Right forelimb (tissue), 1 donor: ENCODE measurements at regions not wholly inside any gene's neighbourhood (a gene's known extent, or its start where the extent isn't known, plus 50 kb on each side); places are given as distances from the start of the nearest gene placed in this dataset.
"Not testable (repeated sequence)": the region's sequence is repeated elsewhere in the genome, so short reads cannot be mapped to it uniquely, and the experiment has no call there.

Experiments
- DNase-seq: peaks from one replicate; pipeline ENCODE4 v3.0.0-alpha.2; 2018

DNA sequence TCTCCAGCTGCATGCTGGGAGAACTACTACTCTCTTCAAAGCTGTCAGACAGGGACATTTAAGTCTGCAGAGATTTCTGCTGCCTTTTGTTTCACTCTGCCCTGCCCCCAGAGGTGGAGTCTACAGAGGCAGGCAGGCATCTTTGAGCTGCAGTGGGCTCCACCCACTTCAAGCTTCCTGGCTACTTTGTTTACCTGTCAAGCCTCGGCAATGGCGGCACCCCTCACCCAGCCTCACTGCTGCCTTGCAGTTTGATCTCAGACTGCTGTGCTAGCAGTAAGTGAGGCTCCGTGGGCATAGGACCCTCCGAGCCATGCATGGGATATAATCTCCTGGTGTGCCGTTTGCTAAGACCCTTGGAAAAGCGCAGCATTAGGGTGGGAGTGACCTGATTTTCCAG lies 61.7 kb downstream of the DMRTA1 start:
- not testable (repeated sequence) for DNase-seq

DNA sequence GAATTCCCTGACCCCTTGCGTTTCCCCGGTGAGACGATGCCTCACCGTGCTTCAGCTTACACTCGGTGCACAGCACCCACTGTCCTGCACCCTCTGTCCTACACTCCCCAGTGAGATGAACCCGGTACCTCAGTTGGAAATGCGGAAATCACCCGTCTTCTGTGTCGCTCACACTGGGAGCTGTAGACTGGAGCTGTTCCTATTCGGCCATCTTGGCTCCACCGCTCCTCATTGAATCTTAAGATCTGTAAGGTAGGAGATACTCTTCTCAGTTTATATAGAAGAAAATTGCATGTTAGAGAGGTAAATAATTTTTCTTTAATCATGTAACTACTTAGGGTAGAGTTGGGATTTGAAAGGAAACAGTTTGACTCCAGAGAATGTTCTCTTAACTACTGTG lies 62.2 kb downstream of the DMRTA1 start:
- DNase-seq, result no peak

DNA sequence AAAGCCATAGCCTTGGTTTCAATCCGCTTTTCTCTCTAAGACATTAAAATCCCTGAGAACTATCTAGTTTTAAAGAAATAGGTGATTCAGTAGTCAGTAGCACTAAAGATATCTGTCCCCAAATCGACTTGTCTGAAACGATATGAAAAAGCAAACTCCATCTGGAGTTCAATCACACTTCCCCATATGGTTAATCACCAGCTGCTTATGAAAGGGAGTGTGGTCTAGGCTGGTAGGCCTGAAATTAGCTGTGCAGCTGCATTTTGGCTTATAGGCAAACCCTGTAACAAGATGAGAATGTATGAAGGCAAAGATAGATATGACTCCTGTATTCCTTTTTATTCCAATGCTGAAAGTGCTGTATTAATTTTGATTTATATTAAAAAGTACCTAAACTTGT lies 65.9 kb downstream of the DMRTA1 start:
- DNase-seq, result no peak

DNA sequence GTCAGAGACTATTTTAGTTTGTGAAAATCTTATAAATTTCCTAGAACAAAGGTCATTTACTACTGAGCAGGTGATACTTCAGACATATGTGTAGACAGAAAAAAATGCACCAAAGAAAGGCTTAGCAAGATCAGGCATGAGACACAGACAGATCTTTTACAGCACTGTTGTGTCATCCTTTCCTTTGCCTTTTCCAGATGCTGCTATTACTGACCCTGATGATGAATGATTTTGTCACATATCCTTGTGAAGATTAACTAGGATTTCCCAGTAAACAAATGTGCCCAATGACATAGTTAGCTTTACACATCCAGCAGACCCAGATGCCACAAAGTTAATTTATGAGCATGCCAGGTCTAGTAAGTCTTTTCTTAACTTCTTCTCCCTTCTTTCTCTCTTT lies 68.2 kb downstream of the DMRTA1 start:
- no peak for DNase-seq

DNA sequence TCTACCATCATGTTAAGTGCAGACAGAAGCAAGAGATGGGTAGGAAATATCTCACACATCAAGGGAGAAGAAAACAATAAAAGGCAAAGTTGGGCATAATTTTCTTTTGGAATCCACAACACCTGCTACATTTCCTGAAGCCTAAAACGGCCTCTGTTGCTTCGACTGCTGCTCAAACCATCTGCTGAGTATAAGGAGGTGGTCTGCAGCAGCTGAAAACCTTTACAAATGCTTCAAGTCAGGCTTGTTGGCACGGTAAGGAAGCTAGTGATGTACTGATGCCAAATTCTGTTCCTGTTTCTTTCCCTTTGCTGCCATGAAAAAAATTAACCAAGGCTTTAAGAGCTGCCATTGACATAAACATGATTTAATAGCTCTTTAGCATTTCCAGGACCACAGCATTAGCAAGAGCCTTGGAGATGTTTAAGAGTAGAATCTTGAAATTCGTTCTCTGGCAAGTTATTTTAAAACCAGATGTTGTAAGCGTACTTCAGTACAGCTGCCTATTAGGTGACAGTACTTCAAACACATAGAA lies 75.6 kb downstream of the DMRTA1 start:
- no peak for DNase-seq

DNA sequence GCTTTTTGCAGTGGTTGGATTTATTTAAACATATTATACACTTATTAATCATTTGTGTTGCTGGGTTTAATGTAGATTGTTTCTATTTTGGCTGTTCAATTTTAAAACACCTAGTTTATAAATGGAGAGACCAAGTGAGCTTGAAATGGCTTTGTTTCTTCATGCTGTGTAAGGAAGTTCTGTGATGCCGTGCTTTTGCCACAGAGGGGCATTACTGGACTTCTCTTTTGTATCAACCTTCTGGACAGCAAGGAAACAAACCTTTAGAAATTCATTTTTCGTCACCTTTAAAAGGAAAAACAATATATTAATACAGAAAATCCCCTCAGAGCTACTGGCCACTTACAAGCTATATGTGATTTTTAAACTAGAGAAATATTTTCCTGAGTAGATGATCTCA lies 81.9 kb downstream of the DMRTA1 start:
- DNase-seq, result no peak

DNA sequence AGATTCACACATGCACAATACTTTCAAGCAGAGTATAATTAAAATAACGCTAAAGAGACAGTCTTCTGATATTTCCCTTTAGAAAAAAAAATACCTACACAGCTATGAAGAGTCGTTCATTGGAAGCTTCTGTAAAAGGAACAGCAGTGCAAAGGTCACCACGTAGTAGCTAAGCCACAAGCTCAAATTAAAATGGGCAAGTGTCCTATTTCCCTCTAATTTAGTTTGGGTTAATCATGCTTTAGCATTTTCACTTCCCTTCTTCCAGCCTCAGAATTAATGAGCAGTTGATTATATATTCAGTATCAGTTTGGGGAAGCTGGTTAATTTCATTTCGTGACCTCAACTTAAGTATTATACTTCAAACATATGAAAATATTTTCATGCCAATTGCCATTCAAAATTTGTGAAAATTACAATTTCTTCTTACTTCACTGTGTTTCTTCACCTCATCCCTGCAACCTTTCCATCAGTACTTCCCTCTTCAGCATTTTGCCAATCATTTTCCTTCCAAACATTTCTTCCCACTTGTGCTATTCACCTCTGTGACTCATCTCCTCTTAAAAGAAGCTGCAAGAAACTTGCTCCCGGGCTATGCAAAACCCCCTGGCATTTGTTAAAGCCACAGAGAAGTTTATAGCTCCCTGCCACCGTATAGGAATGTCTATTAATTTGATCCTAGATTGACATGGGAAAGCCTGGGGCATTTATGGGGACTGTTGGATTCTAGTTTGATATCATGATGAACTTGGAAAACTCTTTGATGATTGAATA lies 83.0 kb downstream of the DMRTA1 start:
- DNase-seq, result no peak

DNA sequence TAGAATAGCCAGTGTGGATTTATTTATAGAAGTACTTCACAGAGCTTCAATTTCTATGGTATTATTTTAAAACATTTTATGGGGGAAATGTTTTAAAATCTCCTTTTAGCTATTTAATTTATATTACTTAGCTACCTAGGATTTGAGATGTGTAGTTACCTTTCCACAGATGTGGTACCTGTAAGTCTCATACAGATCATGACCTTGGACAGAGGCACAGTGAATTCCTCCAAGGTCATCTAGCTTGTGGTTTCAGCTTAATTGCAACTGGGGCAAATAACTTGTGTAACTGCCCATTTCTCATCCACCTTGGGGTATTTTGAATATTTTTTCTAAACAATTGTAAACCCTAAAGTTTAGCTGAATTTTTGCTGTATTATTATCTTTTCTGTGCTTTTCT lies 89.2 kb downstream of the DMRTA1 start:
- no peak for DNase-seq

DNA sequence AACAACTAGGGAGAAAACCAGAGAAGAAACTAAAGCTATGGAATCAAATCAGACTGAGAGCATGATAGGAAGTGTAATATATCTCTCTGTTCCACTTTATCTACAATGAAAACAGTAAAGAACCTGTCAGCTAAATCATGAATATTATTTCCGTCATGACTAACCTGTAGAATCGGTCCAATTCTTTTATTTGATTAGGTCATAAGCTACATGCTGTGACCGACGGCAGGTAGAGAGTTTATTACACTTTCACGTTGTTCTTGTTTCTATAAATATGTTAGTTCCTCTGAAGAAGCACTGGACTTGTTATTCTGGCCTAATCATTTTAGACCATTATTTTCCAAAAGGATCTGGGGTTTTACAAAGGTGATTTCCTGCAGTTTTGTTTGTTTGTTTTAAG lies 91.1 kb downstream of the DMRTA1 start:
- DNase-seq, result no peak

DNA sequence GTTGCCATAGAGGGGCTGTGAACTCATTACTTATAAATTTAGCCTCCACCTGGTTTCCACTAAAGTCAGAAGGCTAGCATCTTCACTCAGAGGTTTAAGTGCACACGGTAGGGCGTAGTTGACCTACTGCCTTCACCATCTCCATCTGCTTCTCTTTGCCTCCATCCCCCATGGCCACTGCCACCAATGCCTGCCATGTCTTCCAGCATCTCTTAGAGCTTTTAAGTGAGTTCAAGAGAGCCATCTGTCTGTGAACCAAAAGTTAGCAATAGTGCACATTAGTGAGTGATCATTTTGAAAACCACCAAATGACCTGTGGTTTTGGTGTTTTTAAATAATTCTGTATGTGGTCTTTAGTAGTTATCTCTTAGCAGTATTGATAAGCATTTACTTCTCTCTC lies 102.0 kb downstream of the DMRTA1 start:
- DNase-seq, result no peak

DNA sequence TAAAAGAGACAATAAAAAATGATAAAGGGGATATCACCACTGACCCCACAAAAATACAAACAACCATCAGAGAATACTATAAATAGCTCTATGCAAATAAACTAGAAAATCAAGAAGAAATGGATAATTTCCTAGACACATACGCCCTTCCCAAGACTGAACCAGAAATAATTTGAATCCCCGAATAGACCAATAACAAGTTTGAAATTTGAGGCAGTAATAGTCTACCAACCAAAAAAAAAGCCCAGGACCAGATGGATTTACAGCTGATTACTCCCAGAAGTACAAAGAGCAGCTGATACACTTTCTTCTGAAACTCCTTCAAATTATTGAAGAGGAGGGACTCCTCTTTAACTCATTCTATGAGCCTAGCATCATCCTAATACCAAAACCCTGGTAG lies 128.1 kb downstream of the DMRTA1 start:
- DNase-seq, result no peak

DNA sequence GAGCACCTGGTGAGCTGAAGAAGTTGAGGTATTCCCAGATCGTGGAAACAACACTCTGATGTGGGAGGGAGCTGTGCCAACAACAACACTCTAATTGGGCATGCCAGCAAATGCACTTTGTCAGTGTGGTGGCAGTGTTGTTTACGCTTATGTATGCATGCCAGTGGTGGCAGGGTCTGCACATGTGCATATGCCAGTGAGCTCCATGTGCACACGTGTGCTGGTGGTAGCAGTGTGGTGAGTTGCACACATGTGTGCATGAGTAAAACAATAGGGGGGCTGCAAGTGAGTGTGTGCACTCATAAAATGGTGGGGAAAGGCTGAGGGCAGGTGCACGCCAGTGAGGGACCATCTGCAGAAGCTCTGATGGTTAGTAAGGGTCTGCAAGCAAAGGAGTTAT lies 134.2 kb downstream of the DMRTA1 start:
- DNase-seq, result no peak

DNA sequence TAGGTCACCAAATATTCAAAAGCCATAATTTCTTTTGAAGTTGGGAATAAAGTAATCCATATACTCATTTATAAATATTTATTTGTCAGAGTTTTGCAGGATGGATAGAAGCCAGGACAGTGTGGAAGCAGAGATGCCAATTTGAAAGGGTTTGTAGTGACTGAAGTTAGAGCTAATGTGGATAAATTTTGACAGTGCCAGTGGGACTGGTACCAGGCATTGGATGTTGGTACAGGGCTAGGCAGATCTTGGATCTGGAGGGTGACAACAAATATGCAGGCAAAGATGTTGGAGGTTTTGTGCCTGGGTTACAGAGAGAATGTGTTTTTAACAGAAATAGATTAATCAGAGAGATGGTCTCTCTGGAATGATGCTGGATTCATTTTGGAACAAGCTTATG lies 135.6 kb downstream of the DMRTA1 start:
- no peak for DNase-seq

DNA sequence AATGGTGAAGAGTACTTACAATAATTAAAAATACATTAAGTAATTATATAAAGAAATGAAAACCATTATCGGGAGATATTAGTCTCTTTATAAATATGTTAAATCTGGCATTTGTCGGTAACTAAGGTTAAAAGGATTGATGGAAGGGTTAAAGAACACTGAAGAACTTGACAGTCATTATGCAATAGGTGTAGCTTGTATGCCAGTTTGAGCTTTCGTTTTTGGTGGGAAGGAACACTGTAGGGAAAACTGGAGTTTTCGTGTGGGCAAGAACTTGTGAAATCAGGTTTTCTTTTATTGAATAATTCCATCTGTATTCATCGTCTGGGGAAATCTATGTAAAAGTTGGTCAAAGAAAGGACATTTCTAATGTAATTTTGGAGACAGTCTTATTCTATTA lies 142.3 kb downstream of the DMRTA1 start:
- DNase-seq, result no peak

DNA sequence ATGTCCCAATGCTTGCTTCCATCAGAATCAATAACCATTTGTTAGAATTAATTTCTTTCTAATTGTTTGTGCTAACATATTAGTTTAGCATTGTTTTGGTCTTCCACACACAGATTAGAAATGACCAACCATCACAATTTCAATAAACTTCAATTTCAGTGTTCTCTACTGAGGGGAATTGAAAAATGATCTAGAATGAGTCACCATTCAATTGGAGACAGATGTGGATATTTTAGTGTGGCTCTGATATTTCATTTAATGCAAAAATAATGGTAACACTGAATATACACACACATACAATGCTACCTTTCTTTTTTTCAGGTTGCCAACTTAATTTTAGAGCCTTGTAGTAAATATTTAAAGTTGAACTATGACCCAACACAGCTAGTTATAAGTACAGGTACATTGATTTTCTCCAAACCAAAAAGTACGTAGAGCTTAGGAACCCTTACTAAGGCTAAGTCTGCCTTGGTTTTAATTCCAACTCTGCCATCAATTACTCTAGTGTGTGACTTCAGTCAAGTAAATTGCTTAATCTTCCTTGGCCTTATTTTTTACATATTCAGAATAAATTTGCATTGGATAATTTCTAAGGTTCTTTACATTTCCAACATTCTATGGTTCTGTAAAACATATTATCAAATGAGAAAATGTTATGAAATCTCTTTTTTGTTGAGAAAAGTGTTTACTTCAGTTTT lies 143.9 kb downstream of the DMRTA1 start:
- DNase-seq, result no peak

DNA sequence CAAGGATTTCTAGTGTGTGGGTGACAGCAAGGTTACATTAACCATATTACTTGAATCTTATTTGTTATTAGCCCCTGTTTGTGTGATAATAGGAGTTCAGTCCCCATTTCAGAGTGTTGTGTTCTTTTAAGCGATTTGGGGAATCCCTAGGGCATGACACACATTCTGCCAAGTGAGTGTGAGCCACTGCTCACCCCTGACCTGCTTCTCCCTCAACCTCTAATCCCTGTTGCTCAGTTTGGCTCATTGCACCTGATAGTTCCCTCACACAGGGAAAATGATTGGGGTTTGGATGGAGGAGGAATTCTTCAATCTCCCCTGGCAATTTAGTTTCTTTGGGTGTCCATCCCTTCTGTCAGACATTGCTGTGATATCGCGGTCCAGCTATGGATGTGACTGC lies 149.2 kb downstream of the DMRTA1 start:
- no peak for DNase-seq

DNA sequence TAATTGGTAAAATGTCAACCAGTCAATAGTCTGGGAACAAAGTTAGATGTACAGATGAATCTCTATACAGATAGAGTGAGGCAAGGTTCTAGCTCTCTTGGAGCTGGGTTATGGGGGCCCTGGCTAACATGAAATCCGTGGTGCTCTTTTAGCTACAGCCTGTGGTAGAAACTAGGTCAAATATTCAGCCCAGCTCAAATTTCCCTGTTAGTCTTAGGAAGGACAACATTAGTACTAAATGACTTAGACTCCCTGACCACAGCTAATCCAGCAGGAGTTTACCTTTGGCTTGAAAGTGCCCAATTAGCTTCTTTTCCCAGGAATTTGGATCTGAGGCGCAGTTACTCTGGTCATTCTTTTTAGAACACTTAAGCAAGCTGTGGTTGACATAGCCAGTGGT lies 170.5 kb downstream of the DMRTA1 start:
- DNase-seq, result no peak

DNA sequence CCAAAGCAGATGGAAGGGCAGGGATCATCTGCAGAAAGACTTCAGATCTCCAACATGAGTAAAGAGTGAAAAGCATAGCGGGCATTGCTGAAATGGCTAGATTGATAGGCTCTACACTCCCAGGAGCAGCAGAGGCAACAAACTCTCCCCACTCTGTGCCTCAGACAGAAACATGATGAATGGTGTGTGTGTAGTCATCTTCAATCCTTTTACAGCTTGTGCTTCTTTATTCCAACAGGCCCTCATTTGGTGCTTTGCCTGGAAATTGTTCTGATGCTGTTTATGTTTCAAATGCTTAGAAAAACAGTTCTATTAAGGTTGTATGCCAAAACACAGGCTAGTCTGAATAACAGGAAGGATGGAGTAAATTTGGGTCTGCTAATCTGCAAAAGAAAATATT lies 176.2 kb downstream of the DMRTA1 start:
- peak; percentile 34 for DNase-seq

DNA sequence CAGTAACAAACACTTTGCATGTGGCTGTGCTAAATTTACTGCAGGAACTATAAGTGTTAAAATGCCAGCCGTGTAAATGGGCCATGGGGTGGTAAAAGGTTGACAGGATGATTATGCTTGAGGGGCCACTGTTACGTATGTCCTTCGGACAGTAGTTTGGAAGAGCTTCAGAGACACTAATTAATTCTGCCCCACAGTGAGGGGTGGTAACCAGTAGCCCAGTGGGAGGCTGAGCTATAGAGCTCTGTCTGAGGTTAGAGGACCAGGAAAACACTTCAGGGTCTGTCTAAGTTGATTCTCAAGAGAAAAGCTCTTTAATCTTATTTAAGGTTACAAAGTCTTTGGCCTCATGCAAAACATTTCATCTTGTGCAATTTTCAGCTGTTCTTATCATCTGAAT lies 176.6 kb downstream of the DMRTA1 start:
- DNase-seq, result no peak

DNA sequence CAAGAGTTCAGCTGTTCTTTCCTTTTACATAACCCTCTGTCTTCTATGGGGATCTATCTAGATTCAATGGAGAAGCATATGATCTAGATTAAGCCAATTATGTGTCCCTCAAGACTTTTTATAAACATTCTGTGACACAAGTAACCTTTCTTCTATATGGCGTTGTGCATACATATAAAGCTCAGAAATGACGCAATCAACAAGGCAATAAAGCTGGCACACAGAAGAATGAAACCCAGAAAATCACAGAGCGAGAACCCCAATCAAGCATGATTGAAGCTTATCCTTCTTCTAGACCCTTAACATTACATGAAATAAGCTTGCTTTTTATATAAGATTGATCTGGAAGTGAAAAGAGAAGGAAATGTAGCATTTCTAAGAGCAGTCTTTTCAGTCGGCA lies 178.9 kb downstream of the DMRTA1 start:
- DNase-seq, result no peak

DNA sequence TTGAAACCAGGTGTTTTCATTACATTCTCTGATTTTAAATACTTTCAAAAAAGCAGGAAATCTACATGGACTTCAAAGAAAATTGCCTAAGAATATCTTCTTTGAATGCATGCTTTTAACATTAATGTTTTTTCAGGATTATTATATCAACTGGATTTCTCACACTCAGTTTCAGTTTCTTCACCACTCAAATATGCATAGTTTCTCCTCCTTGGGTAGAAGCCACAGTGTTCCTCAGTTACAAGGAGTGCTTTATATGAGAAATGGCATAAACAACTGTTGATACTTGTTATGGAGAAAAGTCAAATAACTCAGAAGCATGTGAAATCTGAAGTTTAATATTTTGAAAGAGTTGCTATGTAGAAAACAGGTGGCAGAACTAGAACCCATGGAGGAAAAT lies 196.9 kb downstream of the DMRTA1 start:
- no peak for DNase-seq

DNA sequence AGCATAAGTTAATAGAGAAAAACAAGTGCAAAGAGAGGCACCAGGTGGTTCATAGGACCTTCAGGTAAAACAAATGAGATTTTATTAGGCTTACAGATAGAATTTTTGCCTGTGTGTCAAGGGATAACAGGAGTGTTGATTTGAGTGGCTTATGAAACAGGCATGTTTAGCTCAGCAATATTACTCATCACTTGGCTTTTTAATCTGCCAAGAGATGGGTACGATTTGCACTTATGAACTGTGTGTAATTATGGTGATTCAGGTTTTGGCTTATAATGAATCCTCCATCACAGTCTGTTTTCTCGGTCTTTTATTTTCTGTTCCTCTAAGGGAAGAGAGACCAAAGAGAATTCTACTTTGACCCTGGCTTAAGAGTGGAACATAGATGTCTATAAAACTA lies 199.3 kb downstream of the DMRTA1 start:
- no peak for DNase-seq

DNA sequence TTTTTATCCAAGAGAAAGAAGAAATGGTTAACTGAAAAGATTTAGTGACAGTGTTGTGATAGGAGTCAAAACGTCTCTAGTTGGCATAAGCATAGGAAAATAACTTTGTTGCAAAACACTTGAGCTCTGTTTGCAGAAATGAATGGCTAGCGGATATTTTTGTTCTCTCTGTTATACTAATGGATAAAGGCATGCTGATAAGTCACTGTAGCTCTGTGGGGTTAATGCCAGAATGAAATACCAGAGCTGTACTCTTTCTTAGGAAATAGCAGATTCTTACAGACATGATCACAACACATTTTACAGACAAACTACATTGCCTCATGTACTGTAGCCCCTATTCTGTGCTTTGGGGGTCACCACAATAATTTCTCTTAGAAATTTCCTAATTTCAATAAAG lies 202.8 kb downstream of the DMRTA1 start:
- DNase-seq, result no peak

DNA sequence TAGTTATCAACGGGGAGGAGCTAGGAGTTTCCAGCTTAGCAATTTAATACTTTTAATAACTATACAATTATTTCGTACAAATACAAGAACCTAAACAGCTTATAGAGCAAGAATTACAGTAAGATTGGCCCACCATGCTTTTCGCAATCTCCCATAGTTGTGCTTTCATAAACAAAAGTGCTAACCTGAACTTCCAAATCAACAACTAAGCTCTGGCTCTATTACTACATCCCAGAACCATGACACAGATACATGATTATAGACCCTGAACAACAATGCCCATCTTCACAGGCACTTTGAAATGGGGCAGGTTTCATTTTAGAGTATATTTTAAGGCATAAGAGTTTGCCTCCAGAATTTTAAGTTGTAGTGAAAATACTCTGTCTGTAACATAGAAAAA lies 203.5 kb downstream of the DMRTA1 start:
- no peak for DNase-seq

DNA sequence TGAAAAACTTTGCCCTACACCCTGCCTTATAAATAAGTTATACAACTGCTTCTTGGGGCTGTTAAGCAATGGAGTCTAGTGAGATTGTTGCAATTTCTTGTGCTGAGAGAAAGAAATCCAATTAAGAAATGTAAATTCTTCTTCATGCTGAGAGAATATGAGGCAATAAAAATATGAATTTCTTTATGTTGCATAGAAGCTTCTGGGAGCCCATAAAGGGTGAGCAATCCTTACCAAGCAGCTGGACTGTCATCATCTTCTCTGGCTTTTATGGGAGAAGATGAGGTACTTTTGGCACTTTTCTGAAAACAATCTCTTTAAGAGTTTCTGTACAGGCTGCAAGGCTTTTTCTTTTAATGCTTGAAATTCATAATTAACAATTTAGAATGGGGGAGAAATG lies 204.3 kb downstream of the DMRTA1 start:
- DNase-seq, result no peak
